HepG2 (cell line): ENCODE measurements at regions not wholly inside any gene's neighbourhood (a gene's known extent, or its start where the extent isn't known, plus 50 kb on each side); places are given as distances from the start of the nearest gene placed in this dataset.

ENCODE experiments used
- ATAC-seq: fragments of 200-7000 bp; cut with Tn5 transposase; 3 replicates; pipeline ENCODE4 v1.9.1; 2020; ENCODE audit warnings: mild to moderate bottlenecking, moderate library complexity
- BruUV-seq: library from RNA; stranded (reverse); fragments of 400-500 nt; replicated peaks from 2 replicates; lab custom pipeline; 2021; lab: Mats Ljungman, UMichigan
- CTCF ChIA-PET: fragments of 300-600 bp; formaldehyde crosslinking; extraction: SDS; loops from one replicate; lab custom pipeline; 2021; ENCODE audit warnings: low total read pairs, inconsistent platforms, low intra/inter-chr PET ratio; lab: Yijun Ruan, JAX
- POLR2A ChIA-PET: fragments of 350-600 bp; sonication (Branson Sonifier 250); formaldehyde crosslinking; loops from one replicate; lab custom pipeline; 2020; ENCODE audit warnings: antibody characterized with exemption, inconsistent platforms; lab: Yijun Ruan, JAX
- DNase-seq: peaks from one replicate; pipeline ENCODE4 v3.0.0-alpha.2; 2015; ENCODE audit warnings: low spot score
- FAIRE-seq: peaks from 3 replicates; lab custom pipeline; 2011; peaks lifted over from hg19 to GRCh38; lab: Jason Lieb, UNC
- H2AFZ ChIP-seq: one replicate; pipeline ENCODE4 v1.6.1; 2011; ENCODE audit warnings: low read length, inconsistent platforms
- H3K27ac ChIP-seq: fragments of 300-600 bp; 3 replicates; pipeline ENCODE4 v1.8.0; 2011; ENCODE audit warnings: mixed run types, mild to moderate bottlenecking, mixed read lengths, low read length, inconsistent platforms; ENCODE audit not compliant: insufficient read depth; ENCODE audit errors: extremely low read length
- H3K27me3 ChIP-seq, 2 experiments: fragments of 200-600 bp in 1 of 2; 2 replicates in 1 of 2; 3 replicates in 1 of 2; pipeline versions ENCODE4 v1.6.0 to v1.8.0; 2011; ENCODE audit warnings: low read length in 2 of 2, mild to moderate bottlenecking in 2 of 2, moderate library complexity in 2 of 2, inconsistent platforms in 1 of 2; ENCODE audit not compliant: insufficient read depth in 2 of 2, control insufficient read depth in 1 of 2
- H3K36me3 ChIP-seq, 2 experiments: fragments of 200-600 bp in 1 of 2; replicated peaks in 1 of 2; 2 replicates in 1 of 2; 3 replicates in 1 of 2; pipeline versions ENCODE4 v1.5.1 to v1.8.0; 2011; ENCODE audit warnings: low read length in 2 of 2, inconsistent platforms in 1 of 2; ENCODE audit not compliant: insufficient read depth in 2 of 2, control insufficient read depth in 1 of 2
- H3K4me1 ChIP-seq: 2 replicates; pipeline ENCODE4 v1.5.1; 2012; ENCODE audit warnings: low read length, inconsistent platforms; ENCODE audit not compliant: insufficient read depth
- H3K4me2 ChIP-seq: 2 replicates; pipeline ENCODE4 v1.6.0; 2011; ENCODE audit warnings: low read depth, low read length, inconsistent platforms
- H3K4me3 ChIP-seq, 3 experiments: fragments of 200-600 bp in 1 of 3; sonication (generic), shearing (Covaris generic) in 1 of 3; replicated peaks in 1 of 3; 2 replicates each; pipeline ENCODE4 v1.5.1; 2011 to 2016; ENCODE audit warnings: low read length in 3 of 3, inconsistent platforms in 2 of 3, low read depth in 2 of 3, mild to moderate bottlenecking in 2 of 3, control low read depth in 1 of 3, mixed read lengths in 1 of 3; ENCODE audit not compliant: insufficient read depth in 1 of 3
- H3K79me2 ChIP-seq: one replicate; pipeline ENCODE4 v1.6.1; 2011; ENCODE audit warnings: low read length, inconsistent platforms; ENCODE audit not compliant: insufficient read depth
- H3K9ac ChIP-seq: 2 replicates; pipeline ENCODE4 v1.6.0; 2011; ENCODE audit warnings: mild to moderate bottlenecking, low read depth, low read length, inconsistent platforms; ENCODE audit not compliant: insufficient read depth
- H3K9me3 ChIP-seq: 2 replicates; pipeline ENCODE4 v1.5.1; 2012; ENCODE audit warnings: mild to moderate bottlenecking, low read length
- H4K20me1 ChIP-seq: 2 replicates; pipeline ENCODE4 v1.6.0; 2011; ENCODE audit warnings: inconsistent platforms, mild to moderate bottlenecking, low read length, moderate library complexity; ENCODE audit not compliant: insufficient read depth
- DR1 ChIP-seq: sonication (generic); formaldehyde crosslinking; IDR thresholded peaks from 2 replicates; pipeline ENCODE4 v1.8.0; 2021; ENCODE audit warnings: mild to moderate bottlenecking, missing genetic modification reagents, inconsistent platforms
- JARID2 ChIP-seq: sonication (generic); formaldehyde crosslinking; IDR thresholded peaks from 2 replicates; pipeline ENCODE4 v1.8.1; 2023; ENCODE audit warnings: missing genetic modification reagents, inconsistent platforms; ENCODE audit not compliant: insufficient replicate concordance
- MIER2 ChIP-seq: IDR thresholded peaks from 2 replicates; pipeline ENCODE4 v1.6.1; 2016; ENCODE audit warnings: missing biosample characterization, missing genetic modification reagents
- NFE2L1 ChIP-seq: sonication (generic); formaldehyde crosslinking; IDR thresholded peaks from 2 replicates; pipeline ENCODE4 v1.4.0; 2020; ENCODE audit warnings: missing genetic modification reagents, mild to moderate bottlenecking, borderline replicate concordance
- REXO4 ChIP-seq: sonication (generic); formaldehyde crosslinking; IDR thresholded peaks from 2 replicates; pipeline ENCODE4 v1.8.0; 2022; ENCODE audit warnings: missing genetic modification reagents, mild to moderate bottlenecking, borderline replicate concordance
- SIX4 ChIP-seq: sonication (generic); formaldehyde crosslinking; IDR thresholded peaks from 2 replicates; pipeline ENCODE4 v1.4.0; 2020; ENCODE audit warnings: missing genetic modification reagents
- SRF ChIP-seq: IDR thresholded peaks from 2 replicates; pipeline ENCODE4 v1.6.1; 2011; ENCODE audit warnings: mild to moderate bottlenecking, low read depth, low read length, moderate library complexity
- STAT6 ChIP-seq: sonication (generic); formaldehyde crosslinking; IDR thresholded peaks from 2 replicates; pipeline ENCODE4 v1.4.0; 2020; ENCODE audit warnings: missing genetic modification reagents, mild to moderate bottlenecking, borderline replicate concordance
- ZBTB40 ChIP-seq, 2 experiments: fragments of 450-650 bp in 1 of 2; sonication (generic) in 1 of 2; formaldehyde crosslinking in 1 of 2; IDR thresholded peaks; 2 replicates each; pipeline versions ENCODE4 v1.6.1 to v1.8.0; 2016 to 2022; ENCODE audit warnings: antibody characterized with exemption in 1 of 2, mild to moderate bottlenecking in 1 of 2, missing genetic modification reagents in 1 of 2
- ZNF264 ChIP-seq: sonication (generic); formaldehyde crosslinking; IDR thresholded peaks from 2 replicates; pipeline ENCODE4 v1.4.0; 2020; ENCODE audit warnings: missing genetic modification reagents
- ZNF354B ChIP-seq: sonication (generic); formaldehyde crosslinking; IDR thresholded peaks from 2 replicates; pipeline ENCODE4 v1.8.0; 2022; ENCODE audit warnings: mild to moderate bottlenecking, missing genetic modification reagents
- ZNF510 ChIP-seq: sonication (generic); formaldehyde crosslinking; IDR thresholded peaks from 2 replicates; pipeline ENCODE4 v1.4.0; 2020; ENCODE audit warnings: low read depth, mild to moderate bottlenecking, missing genetic modification reagents
- whole genome bisulfite sequencing: methylation state at CpG from one replicate; pipeline ENCODE4 v1.1.6; 2017; ENCODE audit warnings: low lambda C conversion rate; 5-methylcytosine and 5-hydroxymethylcytosine counted together
- in situ Hi-C: cut with HindIII; loops from 2 replicates; pipeline ENCODE4 v1.10.0; 2017; ENCODE audit warnings: low pct_unique_long_range_greater_than_20kb; ENCODE audit not compliant: extremely low pct_ligation_motif_present
- intact Hi-C: fragments of 100-400 bp; cut with micrococcal nuclease; formaldehyde crosslinking; loops from one replicate; pipeline ENCODE4 v1.10.0; 2022; ENCODE audit not compliant: unreplicated experiment

GRCh38 chr13:88068316-88068715 lies 397.1 kb downstream of the SLITRK5 start (continued):
- TF ChIP-seq STAT6 (CRISPR knock-in tag), result no peak
- TF ChIP-seq NFE2L1 (CRISPR knock-in tag), result no peak

GRCh38 chr13:88068975-88069374 lies 397.8 kb downstream of the SLITRK5 start:
- DNase-seq (peak; percentile 20), ATAC-seq (peak; percentile 78), FAIRE-seq (no peak)
- H3K9me3 ChIP-seq, result peaks cover 14% of the 10 kb centered on the region
- H3K4me1 ChIP-seq, result no peaks in the 10 kb centered on the region
- CTCF ChIA-PET, result interaction anchor here (1.9 kb wide), 1 partner anchor 998 kb away, joined by 5 read pairs; no protein-coding TSS in a partner anchor
- no peak overlapping the region for H3K9ac ChIP-seq
- H3K36me3 ChIP-seq, result no peaks in the 10 kb centered on the region
- no peaks in the 10 kb centered on the region for H3K27me3 ChIP-seq
- POLR2A ChIA-PET, result no interaction called here
- intact Hi-C loops (loop anchor here (1.0 kb wide), 1 partner anchor 998 kb away; no protein-coding TSS in a partner anchor), in situ Hi-C loops (loop anchor here (25.0 kb wide), 1 partner anchor 993 kb away; no protein-coding TSS in a partner anchor)
- no peak overlapping the region for H3K4me3 ChIP-seq
- no peak overlapping the region for H3K27ac ChIP-seq
- no peaks in the 10 kb centered on the region for H4K20me1 ChIP-seq
- WGBS, result 29% methylated on average over 10 of the region's 11 CpGs
- no TSS peak for BruUV-seq
- no peak overlapping the region for H2AFZ ChIP-seq
- no peak overlapping the region for H3K4me2 ChIP-seq
- H3K79me2 ChIP-seq, result no peaks in the 10 kb centered on the region
- no peak for TF ChIP-seq REXO4
- no peak for TF ChIP-seq ZNF354B (CRISPR knock-in tag)
- peak; percentile 90 for TF ChIP-seq ZNF264 (CRISPR knock-in tag)
- no peak for TF ChIP-seq JARID2 (CRISPR knock-in tag)
- TF ChIP-seq ZBTB40 (IDR thresholded peaks at IDR 0.05), result no peak
- TF ChIP-seq ZBTB40 (CRISPR knock-in tag; IDR thresholded peaks at IDR 0.05), result no peak
- no peak for TF ChIP-seq SIX4
- TF ChIP-seq ZNF510, result no peak
- TF ChIP-seq MIER2 (CRISPR knock-in tag), result no peak
- no peak for TF ChIP-seq SRF
- no peak for TF ChIP-seq DR1 (CRISPR knock-in tag)
